GM12878 (cell line): ENCODE measurements at regions not wholly inside any gene's neighbourhood (a gene's known extent, or its start where the extent isn't known, plus 50 kb on each side); places are given as distances from the start of the nearest gene placed in this dataset.

Source experiments
- CEBPB ChIP-seq, 2 experiments: fragments of 150-350 bp in 1 of 2; IDR thresholded peaks; 2 replicates each; pipeline ENCODE4 v1.6.1; 2012 to 2014; ENCODE audit warnings: low read depth in 2 of 2, low read length in 2 of 2, borderline replicate concordance in 1 of 2, inconsistent platforms in 1 of 2
- EGR1 ChIP-seq, 2 experiments: IDR thresholded peaks; 1 replicate in 1 of 2; 2 replicates in 1 of 2; pipeline ENCODE4 v1.6.1; 2011 to 2012; ENCODE audit warnings: low read depth in 2 of 2, low read length in 2 of 2, borderline replicate concordance in 1 of 2, mild to moderate bottlenecking in 1 of 2, moderate library complexity in 1 of 2
- MAX ChIP-seq: IDR thresholded peaks from 2 replicates; pipeline ENCODE4 v1.6.1; 2012; ENCODE audit warnings: low read depth, low read length, improper control_type of control experiment
- MXI1 ChIP-seq: fragments of 150-350 bp; IDR thresholded peaks from 2 replicates; pipeline ENCODE4 v1.6.1; 2011; ENCODE audit warnings: low read depth, mild to moderate bottlenecking, inconsistent platforms, low read length, improper control_type of control experiment
- POLR2A ChIP-seq: IDR thresholded peaks from 2 replicates; pipeline ENCODE4 v1.6.1; 2011; ENCODE audit warnings: low read depth, mild to moderate bottlenecking, low read length
- SMAD1 ChIP-seq: fragments of 450-650 bp; IDR thresholded peaks from 2 replicates; pipeline ENCODE4 v1.6.1; 2018; ENCODE audit warnings: mild to moderate bottlenecking, low read depth; ENCODE audit not compliant: partially characterized antibody
- ZBED1 ChIP-seq: IDR thresholded peaks from 2 replicates; pipeline ENCODE4 v1.6.1; 2016; ENCODE audit warnings: borderline replicate concordance
- TF ChIP-seq, protein P1 (sequence below): IDR thresholded peaks from 2 replicates; pipeline ENCODE4 v1.6.1; 2011; ENCODE audit warnings: low read depth, low read length, improper control_type of control experiment, borderline replicate concordance
- TF ChIP-seq, protein P2 (sequence below): IDR thresholded peaks from 2 replicates; pipeline ENCODE4 v1.6.1; 2012; ENCODE audit warnings: low read length, inconsistent platforms

DNA sequence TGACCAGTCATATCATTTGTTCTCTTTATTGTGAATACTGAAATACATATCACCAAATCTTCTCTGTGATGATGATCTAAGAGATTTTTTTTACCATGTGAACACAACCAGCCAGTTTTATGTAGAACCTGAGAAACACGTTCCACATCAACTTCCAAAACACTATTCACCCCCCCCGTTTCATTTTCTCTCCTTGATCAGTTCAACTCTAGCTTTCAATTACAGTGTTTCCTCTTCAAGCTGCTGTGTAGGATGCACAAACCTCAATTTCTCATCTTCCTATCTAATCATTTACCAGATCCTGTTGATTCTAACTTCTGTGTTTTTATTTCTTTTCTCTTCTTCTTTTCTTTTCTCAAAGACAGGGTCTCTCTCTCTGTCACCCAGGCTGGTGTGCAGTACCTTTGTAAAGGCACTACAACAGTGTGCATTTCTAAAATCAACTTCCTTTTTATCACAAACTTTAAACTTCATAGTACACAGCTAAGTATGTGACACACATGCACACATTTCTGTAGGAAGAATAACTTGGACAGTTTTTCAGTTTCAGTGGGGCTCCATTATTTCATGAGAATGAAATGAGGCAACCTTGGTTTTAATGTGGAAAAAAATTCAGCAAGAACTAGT is 149.9 kb upstream of the FBXO33 start:
- no peak for TF ChIP-seq CEBPB (IDR thresholded peaks at IDR 0.05; ENCODE audit: borderline replicate concordance in 1 of 2, low read depth in 2 of 2, low read length in 2 of 2)
- no peak for TF ChIP-seq ZBED1
- TF ChIP-seq MXI1, result no peak
- TF ChIP-seq, protein P1, sequence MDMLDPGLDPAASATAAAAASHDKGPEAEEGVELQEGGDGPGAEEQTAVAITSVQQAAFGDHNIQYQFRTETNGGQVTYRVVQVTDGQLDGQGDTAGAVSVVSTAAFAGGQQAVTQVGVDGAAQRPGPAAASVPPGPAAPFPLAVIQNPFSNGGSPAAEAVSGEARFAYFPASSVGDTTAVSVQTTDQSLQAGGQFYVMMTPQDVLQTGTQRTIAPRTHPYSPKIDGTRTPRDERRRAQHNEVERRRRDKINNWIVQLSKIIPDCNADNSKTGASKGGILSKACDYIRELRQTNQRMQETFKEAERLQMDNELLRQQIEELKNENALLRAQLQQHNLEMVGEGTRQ, result no peak
- no peak for TF ChIP-seq POLR2A
- no peak for TF ChIP-seq MAX
- no peak for TF ChIP-seq EGR1 (IDR thresholded peaks at IDR 0.05; ENCODE audit: borderline replicate concordance in 1 of 2, low read depth in 2 of 2, low read length in 2 of 2)
- TF ChIP-seq, protein P2, sequence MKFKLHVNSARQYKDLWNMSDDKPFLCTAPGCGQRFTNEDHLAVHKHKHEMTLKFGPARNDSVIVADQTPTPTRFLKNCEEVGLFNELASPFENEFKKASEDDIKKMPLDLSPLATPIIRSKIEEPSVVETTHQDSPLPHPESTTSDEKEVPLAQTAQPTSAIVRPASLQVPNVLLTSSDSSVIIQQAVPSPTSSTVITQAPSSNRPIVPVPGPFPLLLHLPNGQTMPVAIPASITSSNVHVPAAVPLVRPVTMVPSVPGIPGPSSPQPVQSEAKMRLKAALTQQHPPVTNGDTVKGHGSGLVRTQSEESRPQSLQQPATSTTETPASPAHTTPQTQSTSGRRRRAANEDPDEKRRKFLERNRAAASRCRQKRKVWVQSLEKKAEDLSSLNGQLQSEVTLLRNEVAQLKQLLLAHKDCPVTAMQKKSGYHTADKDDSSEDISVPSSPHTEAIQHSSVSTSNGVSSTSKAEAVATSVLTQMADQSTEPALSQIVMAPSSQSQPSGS, result no peak
- no peak for TF ChIP-seq SMAD1
